ENCODE measurements at regions not wholly inside any gene's neighbourhood (a gene's known extent, or its start where the extent isn't known, plus 50 kb on each side); places are given as distances from the start of the nearest gene placed in this dataset.
"Not testable (repeated sequence)": the region's sequence is repeated elsewhere in the genome, so short reads cannot be mapped to it uniquely, and the experiment has no call there.

DNA sequence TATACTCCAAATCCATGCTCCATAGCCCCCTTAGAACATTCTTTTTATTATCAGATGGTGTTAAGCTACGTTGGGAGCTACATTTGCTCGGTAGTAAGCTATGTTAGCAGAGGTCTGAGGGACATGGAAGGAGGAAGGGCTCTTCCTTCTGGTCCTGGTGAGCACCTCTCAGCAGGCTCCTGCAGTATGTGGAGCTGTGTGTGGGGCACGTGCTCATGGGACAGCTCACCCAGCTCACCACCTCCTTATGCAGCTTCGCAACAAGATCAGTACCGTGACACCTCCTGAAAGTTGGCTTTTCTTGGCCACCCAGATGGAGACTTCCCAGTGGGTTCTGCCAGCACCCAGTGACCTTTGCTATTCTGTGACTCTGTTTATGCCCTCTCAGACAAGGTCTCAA, 400.5 kb upstream of the SLC10A2 start:
- no peak overlapping the region for H3K4me2 ChIP-seq (ENCODE audit: low read length)

DNA sequence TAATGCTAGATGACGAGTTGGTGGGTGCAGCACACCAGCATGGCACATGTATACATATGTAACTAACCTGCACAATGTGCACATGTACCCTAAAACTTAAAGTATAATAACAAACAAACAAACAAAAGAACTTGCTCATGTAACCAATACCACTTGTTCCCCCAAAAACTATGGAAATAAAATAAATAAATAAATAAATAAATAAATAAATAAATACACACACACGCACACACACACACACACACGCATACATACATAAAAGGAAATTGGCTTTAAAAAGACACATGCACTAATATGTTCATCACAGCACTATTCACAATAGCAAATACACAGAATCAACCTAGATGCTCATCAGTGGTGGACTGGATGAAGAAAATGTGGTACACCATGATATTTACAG, 394.0 kb upstream of the SLC10A2 start:
- not testable (repeated sequence) for H4K20me1 ChIP-seq (ENCODE audit: insufficient read depth, low read length); H3K79me2 ChIP-seq (ENCODE audit: low read length); H3K27ac ChIP-seq (ENCODE audit: low read length); H3K36me3 ChIP-seq (replicated peaks; ENCODE audit: low read depth, low read length); H2AFZ ChIP-seq (ENCODE audit: low read depth, low read length); H3K4me2 ChIP-seq (ENCODE audit: low read length); H3K9ac ChIP-seq (ENCODE audit: low read length); H3K4me3 ChIP-seq (ENCODE audit: low read length); H3K27me3 ChIP-seq (ENCODE audit: low read depth, low read length); H3K9me3 ChIP-seq (ENCODE audit: insufficient read depth, low read length); H3K4me1 ChIP-seq (ENCODE audit: low read length)

More for the DNA sequence above, 400.5 kb upstream of the SLC10A2 start:
- TF ChIP-seq EZH2phosphoT487 (IDR thresholded peaks at IDR 0.05; ENCODE audit: low read depth) = no peak
- TF ChIP-seq, protein P1, sequence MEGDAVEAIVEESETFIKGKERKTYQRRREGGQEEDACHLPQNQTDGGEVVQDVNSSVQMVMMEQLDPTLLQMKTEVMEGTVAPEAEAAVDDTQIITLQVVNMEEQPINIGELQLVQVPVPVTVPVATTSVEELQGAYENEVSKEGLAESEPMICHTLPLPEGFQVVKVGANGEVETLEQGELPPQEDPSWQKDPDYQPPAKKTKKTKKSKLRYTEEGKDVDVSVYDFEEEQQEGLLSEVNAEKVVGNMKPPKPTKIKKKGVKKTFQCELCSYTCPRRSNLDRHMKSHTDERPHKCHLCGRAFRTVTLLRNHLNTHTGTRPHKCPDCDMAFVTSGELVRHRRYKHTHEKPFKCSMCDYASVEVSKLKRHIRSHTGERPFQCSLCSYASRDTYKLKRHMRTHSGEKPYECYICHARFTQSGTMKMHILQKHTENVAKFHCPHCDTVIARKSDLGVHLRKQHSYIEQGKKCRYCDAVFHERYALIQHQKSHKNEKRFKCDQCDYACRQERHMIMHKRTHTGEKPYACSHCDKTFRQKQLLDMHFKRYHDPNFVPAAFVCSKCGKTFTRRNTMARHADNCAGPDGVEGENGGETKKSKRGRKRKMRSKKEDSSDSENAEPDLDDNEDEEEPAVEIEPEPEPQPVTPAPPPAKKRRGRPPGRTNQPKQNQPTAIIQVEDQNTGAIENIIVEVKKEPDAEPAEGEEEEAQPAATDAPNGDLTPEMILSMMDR (IDR thresholded peaks at IDR 0.05; ENCODE audit: low read depth, low read length) = no peak
- Histone ChIP-seq H3K36me3 (replicated peaks; ENCODE audit: low read depth, low read length) (no peaks in the 10 kb centered on the region), H3K4me3 (ENCODE audit: low read length) (no peak overlapping the region), H4K20me1 (ENCODE audit: insufficient read depth, low read length) (no peaks in the 10 kb centered on the region), H3K9me3 (ENCODE audit: insufficient read depth, low read length) (no peaks in the 10 kb centered on the region), H3K4me1 (ENCODE audit: low read length) (peaks cover 10% of the 10 kb centered on the region; the same call in 1 of the 2 replicates), H3K79me2 (ENCODE audit: low read length) (no peaks in the 10 kb centered on the region), H3K9ac (ENCODE audit: low read length) (no peak overlapping the region), H2AFZ (ENCODE audit: low read depth, low read length) (no peak overlapping the region), H3K27me3 (ENCODE audit: low read depth, low read length) (no peaks in the 10 kb centered on the region), H3K27ac (ENCODE audit: low read length) (no peak overlapping the region)

- H3K4me2 ChIP-seq (ENCODE audit: low read length); H3K36me3 ChIP-seq (replicated peaks; ENCODE audit: low read depth, low read length); H3K79me2 ChIP-seq (ENCODE audit: low read length); H3K27me3 ChIP-seq (ENCODE audit: low read depth, low read length); H4K20me1 ChIP-seq (ENCODE audit: insufficient read depth, low read length); H3K27ac ChIP-seq (ENCODE audit: low read length); H3K4me1 ChIP-seq (ENCODE audit: low read length); H3K4me3 ChIP-seq (ENCODE audit: low read length); H3K9ac ChIP-seq (ENCODE audit: low read length); H3K9me3 ChIP-seq (ENCODE audit: insufficient read depth, low read length); H2AFZ ChIP-seq (ENCODE audit: low read depth, low read length): not testable (repeated sequence)
These were observed 390.8 kb upstream of the SLC10A2 start for GRCh38 chr13:103457050-103457449.

- Histone ChIP-seq H3K79me2 (ENCODE audit: low read length) (no peaks in the 10 kb centered on the region), H3K27ac (ENCODE audit: low read length) (no peak overlapping the region), H3K9me3 (ENCODE audit: insufficient read depth, low read length) (no peaks in the 10 kb centered on the region), H2AFZ (ENCODE audit: low read depth, low read length) (no peak overlapping the region), H4K20me1 (ENCODE audit: insufficient read depth, low read length) (no peaks in the 10 kb centered on the region), H3K36me3 (replicated peaks; ENCODE audit: low read depth, low read length) (no peaks in the 10 kb centered on the region), H3K9ac (ENCODE audit: low read length) (no peak overlapping the region), H3K4me1 (ENCODE audit: low read length) (no peaks in the 10 kb centered on the region), H3K4me3 (ENCODE audit: low read length) (no peak overlapping the region), H3K4me2 (ENCODE audit: low read length) (no peak overlapping the region), H3K27me3 (ENCODE audit: low read depth, low read length) (no peaks in the 10 kb centered on the region)
- TF ChIP-seq, protein P1 (IDR thresholded peaks at IDR 0.05; ENCODE audit: low read depth, low read length) = no peak
- TF ChIP-seq EZH2phosphoT487 (IDR thresholded peaks at IDR 0.05; ENCODE audit: low read depth) = no peak
These were observed 385.4 kb upstream of the SLC10A2 start for GRCh38 chr13:103451656-103452055.

DNA sequence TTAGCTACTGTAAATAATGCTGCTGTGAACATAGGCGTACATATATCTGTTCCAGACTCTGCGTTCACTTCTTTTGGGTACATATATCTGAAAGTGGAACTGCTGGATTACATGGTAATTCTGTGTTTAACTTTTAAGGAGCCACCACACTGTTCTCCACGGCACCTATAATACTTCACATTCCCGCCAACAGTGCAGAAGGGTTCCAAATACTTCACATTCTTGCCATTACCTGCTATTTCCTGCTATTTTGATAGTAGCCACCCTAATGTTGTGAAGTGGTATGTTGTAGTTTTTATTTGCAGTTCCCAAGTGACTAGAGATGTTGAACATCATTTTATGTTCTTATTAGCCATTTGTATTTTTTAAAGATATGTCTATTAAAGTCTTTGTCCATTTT, 377.4 kb upstream of the SLC10A2 start:
- Histone ChIP-seq H3K4me3 (ENCODE audit: low read length) (no peak overlapping the region), H3K4me1 (ENCODE audit: low read length) (no peaks in the 10 kb centered on the region), H3K4me2 (ENCODE audit: low read length) (no peak overlapping the region), H3K9me3 (ENCODE audit: insufficient read depth, low read length) (no peaks in the 10 kb centered on the region), H3K9ac (ENCODE audit: low read length) (no peak overlapping the region), H3K27ac (ENCODE audit: low read length) (no peak overlapping the region), H2AFZ (ENCODE audit: low read depth, low read length) (no peak overlapping the region), H3K27me3 (ENCODE audit: low read depth, low read length) (no peaks in the 10 kb centered on the region), H3K36me3 (replicated peaks; ENCODE audit: low read depth, low read length) (no peaks in the 10 kb centered on the region), H3K79me2 (ENCODE audit: low read length) (no peaks in the 10 kb centered on the region), H4K20me1 (ENCODE audit: insufficient read depth, low read length) (no peaks in the 10 kb centered on the region)
- no peak for TF ChIP-seq EZH2phosphoT487 (IDR thresholded peaks at IDR 0.05; ENCODE audit: low read depth)
- TF ChIP-seq, protein P1 (IDR thresholded peaks at IDR 0.05; ENCODE audit: low read depth, low read length) = no peak

Measured in OCI-LY3 (cell line).